A673 (cell line): ENCODE measurements at regions not wholly inside any gene's neighbourhood (a gene's known extent, or its start where the extent isn't known, plus 50 kb on each side); places are given as distances from the start of the nearest gene placed in this dataset.

ENCODE experiments used
- BruUV-seq: library from RNA; stranded (reverse); fragments of 400-500 nt; replicated peaks from 2 replicates; lab custom pipeline; 2021; lab: Mats Ljungman, UMichigan
- CTCF ChIA-PET: fragments of 300-600 bp; sonication (Branson Sonifier 250); formaldehyde crosslinking; loops from one replicate; lab custom pipeline; 2022; ENCODE audit warnings: antibody characterized with exemption; lab: Charles Lee
- POLR2A ChIA-PET: fragments of 300-600 bp; sonication (Branson Sonifier 250); formaldehyde crosslinking; loops from one replicate; lab custom pipeline; 2022; ENCODE audit warnings: antibody characterized with exemption; ENCODE audit not compliant: low non-redundant PET; lab: Charles Lee
- DNase-seq: peaks from one replicate; pipeline ENCODE4 v3.0.0-alpha.2; 2015; ENCODE audit warnings: low spot score
- H3K27ac ChIP-seq: fragments of 200-600 bp; sonication (generic); 2 replicates; pipeline ENCODE4 v1.5.1; 2016; ENCODE audit warnings: mixed run types, low read depth, mild to moderate bottlenecking, mixed read lengths, antibody characterized with exemption, low read length; ENCODE audit not compliant: poor library complexity, severe bottlenecking
- H3K27me3 ChIP-seq: fragments of 200-600 bp; sonication (generic); replicated peaks from 2 replicates; pipeline ENCODE4 v1.6.1; 2017; ENCODE audit warnings: mixed run types, low read depth, mild to moderate bottlenecking, mixed read lengths, antibody characterized with exemption, low read length; ENCODE audit not compliant: insufficient read depth, poor library complexity
- H3K36me3 ChIP-seq: fragments of 200-600 bp; sonication (generic); 2 replicates; pipeline ENCODE4 v1.6.1; 2016; ENCODE audit warnings: mixed run types, mild to moderate bottlenecking, mixed read lengths, antibody characterized with exemption, low read length; ENCODE audit not compliant: insufficient read depth, poor library complexity, severe bottlenecking
- H3K4me1 ChIP-seq: fragments of 200-600 bp; sonication (generic); 2 replicates; pipeline ENCODE4 v1.6.1; 2017; ENCODE audit warnings: mixed run types, mild to moderate bottlenecking, mixed read lengths, antibody characterized with exemption, low read length; ENCODE audit not compliant: insufficient read depth, poor library complexity, severe bottlenecking
- H3K4me3 ChIP-seq: fragments of 200-600 bp; sonication (generic); 2 replicates; pipeline ENCODE4 v1.5.1; 2016; ENCODE audit warnings: low read depth, mixed run types, mild to moderate bottlenecking, mixed read lengths, low read length; ENCODE audit not compliant: poor library complexity, severe bottlenecking
- H3K9me3 ChIP-seq: fragments of 200-600 bp; sonication (generic); 2 replicates; pipeline ENCODE4 v1.6.1; 2016; ENCODE audit warnings: mixed run types, low read depth, mild to moderate bottlenecking, mixed read lengths, antibody characterized with exemption, low read length; ENCODE audit not compliant: poor library complexity, severe bottlenecking
- EZH2 ChIP-seq: fragments of 200-600 bp; sonication (generic); IDR thresholded peaks from 2 replicates; pipeline ENCODE4 v1.6.1; 2017; ENCODE audit warnings: borderline replicate concordance, low read depth, mild to moderate bottlenecking, mixed read lengths, antibody characterized with exemption, low read length; ENCODE audit not compliant: poor library complexity, severe bottlenecking
- intact Hi-C: fragments of 100-400 bp; cut with micrococcal nuclease; formaldehyde crosslinking; loops from one replicate; pipeline ENCODE4 v1.10.0; 2022; ENCODE audit not compliant: unreplicated experiment
- TF ChIP-seq, protein P1 (sequence below): fragments of 300-800, 200-600 bp; sonication (generic); conservative IDR thresholded peaks from 2 replicates; pipeline ENCODE4 v1.5.1; 2017; ENCODE audit warnings: low read depth, mild to moderate bottlenecking, antibody characterized with exemption, low read length, moderate library complexity, mixed read lengths

DNA sequence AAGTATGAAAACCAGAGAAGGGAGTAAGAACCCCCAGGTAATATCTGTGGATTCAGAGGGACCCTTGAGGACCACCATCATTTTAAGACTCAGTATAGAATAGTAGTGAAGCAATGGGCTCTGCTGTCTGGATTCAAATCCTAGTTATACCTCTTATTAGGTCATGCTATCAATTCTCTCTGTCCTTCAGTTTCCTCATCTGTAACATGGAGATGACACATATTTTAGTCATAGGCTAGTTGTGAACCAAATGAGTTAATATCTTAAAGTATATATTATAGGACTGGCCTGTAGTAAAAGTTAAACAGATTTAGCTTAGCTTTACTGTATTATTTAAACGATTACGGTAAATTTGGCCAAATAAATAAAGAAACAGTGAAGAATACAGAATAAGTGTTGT lies 177.3 kb upstream of the GOLIM4 start:
- H3K27me3 ChIP-seq = peaks cover 29% of the 10 kb centered on the region
- ChIA-PET POLR2A (no interaction called here), CTCF (no interaction called here)
- H3K36me3 ChIP-seq = no peaks in the 10 kb centered on the region
- TF ChIP-seq, protein P1, sequence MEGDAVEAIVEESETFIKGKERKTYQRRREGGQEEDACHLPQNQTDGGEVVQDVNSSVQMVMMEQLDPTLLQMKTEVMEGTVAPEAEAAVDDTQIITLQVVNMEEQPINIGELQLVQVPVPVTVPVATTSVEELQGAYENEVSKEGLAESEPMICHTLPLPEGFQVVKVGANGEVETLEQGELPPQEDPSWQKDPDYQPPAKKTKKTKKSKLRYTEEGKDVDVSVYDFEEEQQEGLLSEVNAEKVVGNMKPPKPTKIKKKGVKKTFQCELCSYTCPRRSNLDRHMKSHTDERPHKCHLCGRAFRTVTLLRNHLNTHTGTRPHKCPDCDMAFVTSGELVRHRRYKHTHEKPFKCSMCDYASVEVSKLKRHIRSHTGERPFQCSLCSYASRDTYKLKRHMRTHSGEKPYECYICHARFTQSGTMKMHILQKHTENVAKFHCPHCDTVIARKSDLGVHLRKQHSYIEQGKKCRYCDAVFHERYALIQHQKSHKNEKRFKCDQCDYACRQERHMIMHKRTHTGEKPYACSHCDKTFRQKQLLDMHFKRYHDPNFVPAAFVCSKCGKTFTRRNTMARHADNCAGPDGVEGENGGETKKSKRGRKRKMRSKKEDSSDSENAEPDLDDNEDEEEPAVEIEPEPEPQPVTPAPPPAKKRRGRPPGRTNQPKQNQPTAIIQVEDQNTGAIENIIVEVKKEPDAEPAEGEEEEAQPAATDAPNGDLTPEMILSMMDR = no peak
- H3K27ac ChIP-seq = no peak overlapping the region
- intact Hi-C loops = no loop called here
- no peaks in the 10 kb centered on the region for H3K4me1 ChIP-seq
- no TSS peak for BruUV-seq
- DNase-seq = no peak
- no peak overlapping the region for H3K4me3 ChIP-seq
- H3K9me3 ChIP-seq = no peaks in the 10 kb centered on the region

DNA sequence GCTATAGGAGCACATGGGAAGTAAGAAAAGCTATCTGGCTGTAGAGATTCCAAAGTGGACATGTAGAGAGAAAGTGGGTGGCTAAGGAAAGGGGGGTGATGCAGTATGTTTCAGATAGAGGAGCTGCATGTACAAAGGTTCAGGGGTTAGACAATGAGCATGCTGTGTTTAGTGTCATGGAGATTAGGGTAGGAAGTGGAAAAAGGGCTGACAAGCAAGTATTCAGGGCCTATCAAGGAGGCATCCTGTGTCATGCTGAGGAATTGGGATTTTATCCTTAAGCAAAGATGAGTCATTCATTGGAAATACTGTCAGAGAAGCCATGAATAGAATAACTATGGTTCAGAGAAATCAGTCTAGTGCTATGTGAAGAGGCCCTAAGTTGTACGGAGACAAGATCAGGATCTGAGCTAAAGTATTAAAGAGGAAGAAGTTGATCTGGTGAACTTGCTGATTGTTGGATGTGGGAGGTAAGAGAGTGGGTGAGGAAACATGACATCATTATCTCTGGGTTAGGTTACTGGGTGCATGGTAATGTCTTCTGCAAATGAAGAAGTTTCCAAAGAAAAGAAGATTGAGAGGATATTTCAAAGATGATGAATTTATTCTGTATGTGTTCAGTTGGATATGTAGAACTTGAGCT lies 176.7 kb upstream of the GOLIM4 start:
- TF ChIP-seq, protein P1 = no peak
- TF ChIP-seq EZH2 = no peak
- H3K4me3 ChIP-seq = no peak overlapping the region
- H3K4me1 ChIP-seq = no peaks in the 10 kb centered on the region
- no peak for DNase-seq
- H3K36me3 ChIP-seq = no peaks in the 10 kb centered on the region
- intact Hi-C loops = no loop called here
- H3K27me3 ChIP-seq = peaks cover 29% of the 10 kb centered on the region
- no peak overlapping the region for H3K27ac ChIP-seq
- ChIA-PET POLR2A (no interaction called here), CTCF (no interaction called here)
- H3K9me3 ChIP-seq = no peaks in the 10 kb centered on the region
- no TSS peak for BruUV-seq

DNA sequence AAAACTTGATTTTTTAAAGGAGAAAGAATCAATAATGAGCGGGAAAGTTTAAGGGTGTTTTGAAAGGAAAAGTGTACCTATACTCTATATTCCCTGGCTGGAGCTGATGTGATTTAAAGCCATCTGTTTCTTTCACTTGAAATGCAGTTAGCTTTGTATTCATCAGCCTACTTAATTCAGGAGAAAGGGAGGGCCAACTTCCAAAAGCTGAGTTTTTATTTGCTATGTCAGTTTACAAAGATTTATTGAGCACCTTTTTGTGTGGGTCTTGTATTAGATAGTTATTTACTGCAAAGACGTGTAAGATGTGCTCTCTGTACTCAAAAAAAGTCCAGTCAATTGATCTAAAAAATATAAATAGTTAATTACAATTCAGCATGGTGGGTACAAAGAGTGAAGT lies 176.2 kb upstream of the GOLIM4 start:
- Histone ChIP-seq H3K9me3 (no peaks in the 10 kb centered on the region), H3K4me3 (no peak overlapping the region), H3K27me3 (peaks cover 29% of the 10 kb centered on the region), H3K4me1 (no peaks in the 10 kb centered on the region), H3K27ac (no peak overlapping the region), H3K36me3 (no peaks in the 10 kb centered on the region)
- DNase-seq = no peak
- POLR2A ChIA-PET = no interaction called here
- BruUV-seq = no TSS peak
- intact Hi-C loops = no loop called here
- CTCF ChIA-PET = no interaction called here
- TF ChIP-seq, protein P1 = no peak
- TF ChIP-seq EZH2 = no peak
